HG02885 (cell line): ENCODE measurements at regions not wholly inside any gene's neighbourhood (a gene's known extent, or its start where the extent isn't known, plus 50 kb on each side); places are given as distances from the start of the nearest gene placed in this dataset.
A peak's percentile ranks its signal among the peaks of the same experiment; 100 is the strongest.

ENCODE experiments used
- ATAC-seq: cut with Tn5 transposase; IDR thresholded peaks from one replicate; pipeline ENCODE4 v1.9.1; 2021; ENCODE audit warnings: mild to moderate bottlenecking; ENCODE audit not compliant: unreplicated experiment, poor library complexity

GRCh38 chr2:14180333-14180732 is 452.2 kb upstream of the LRATD1 start:
- no peak for ATAC-seq

GRCh38 chr2:14182227-14182946 is 450.1 kb upstream of the LRATD1 start:
- no peak for ATAC-seq

- ATAC-seq, result no peak
Observed at GRCh38 chr2:14185906-14186305, 446.6 kb upstream of the LRATD1 start.

GRCh38 chr2:14188446-14188845 is 444.1 kb upstream of the LRATD1 start:
- ATAC-seq, result no peak

- ATAC-seq, result no peak
Observed at GRCh38 chr2:14189929-14190328, 442.6 kb upstream of the LRATD1 start.

- ATAC-seq, result no peak
Observed at GRCh38 chr2:14194233-14194632, 438.3 kb upstream of the LRATD1 start.

- ATAC-seq, result no peak
Observed at GRCh38 chr2:14197293-14197692, 435.2 kb upstream of the LRATD1 start.

GRCh38 chr2:14199040-14199439 is 433.5 kb upstream of the LRATD1 start:
- no peak for ATAC-seq

- ATAC-seq, result no peak
Observed at GRCh38 chr2:14219306-14219705, 413.2 kb upstream of the LRATD1 start.

- no peak for ATAC-seq
Observed at GRCh38 chr2:14220101-14220500, 412.4 kb upstream of the LRATD1 start.

GRCh38 chr2:14221466-14221865 is 411.1 kb upstream of the LRATD1 start:
- no peak for ATAC-seq

GRCh38 chr2:14223576-14223975 is 408.9 kb upstream of the LRATD1 start:
- no peak for ATAC-seq

- no peak for ATAC-seq
Observed at GRCh38 chr2:14231391-14231898, 401.1 kb upstream of the LRATD1 start.

GRCh38 chr2:14232217-14232616 is 400.3 kb upstream of the LRATD1 start:
- no peak for ATAC-seq

GRCh38 chr2:14234911-14235310 is 397.6 kb upstream of the LRATD1 start:
- no peak for ATAC-seq

- peak; percentile 39 for ATAC-seq
Observed at GRCh38 chr2:14235667-14236066, 396.9 kb upstream of the LRATD1 start.

- ATAC-seq, result no peak
Observed at GRCh38 chr2:14237902-14238301, 394.6 kb upstream of the LRATD1 start.

- no peak for ATAC-seq
Observed at GRCh38 chr2:14239605-14240004, 392.9 kb upstream of the LRATD1 start.

- ATAC-seq, result no peak
Observed at GRCh38 chr2:14240868-14241267, 391.6 kb upstream of the LRATD1 start.

GRCh38 chr2:14245901-14246300 is 386.6 kb upstream of the LRATD1 start:
- ATAC-seq, result no peak

- ATAC-seq, result no peak
Observed at GRCh38 chr2:14255135-14255820, 377.2 kb upstream of the LRATD1 start.

GRCh38 chr2:14256890-14257289 is 375.6 kb upstream of the LRATD1 start:
- no peak for ATAC-seq
